H1 (cell line): ENCODE measurements at regions not wholly inside any gene's neighbourhood (a gene's known extent, or its start where the extent isn't known, plus 50 kb on each side); places are given as distances from the start of the nearest gene placed in this dataset.

ENCODE experiments used
- CHD1 ChIP-seq: IDR thresholded peaks from 2 replicates; pipeline ENCODE4 v1.6.1; 2012; ENCODE audit warnings: low read depth, low read length, improper control_type of control experiment
- CTCF ChIP-seq, 3 experiments: IDR thresholded peaks; 1 replicate in 2 of 3; 2 replicates in 1 of 3; pipeline versions ENCODE4 v1.5.1 to v1.6.1; 2011; ENCODE audit warnings: low read length in 3 of 3, mild to moderate bottlenecking in 3 of 3, inconsistent platforms in 2 of 3, low read depth in 1 of 3, moderate library complexity in 1 of 3; ENCODE audit not compliant: insufficient read depth in 1 of 3; ENCODE audit errors: control extremely low read depth in 1 of 3
- GTF2F1 ChIP-seq: IDR thresholded peaks from 2 replicates; pipeline ENCODE4 v1.6.1; 2012; ENCODE audit warnings: low read depth, low read length, improper control_type of control experiment, borderline replicate concordance

GRCh38 chr14:26928019-26928418 is 330.2 kb upstream of the NOVA1 start (continued):
- no peak for TF ChIP-seq CHD1
- no peak for TF ChIP-seq GTF2F1
- no peak for TF ChIP-seq CTCF (IDR thresholded peaks at IDR 0.05; ENCODE audit: control extremely low read depth in 1 of 3, insufficient read depth in 1 of 3, low read depth in 1 of 3, low read length in 3 of 3)
